SJCRH30 (cell line): ENCODE measurements at regions not wholly inside any gene's neighbourhood (a gene's known extent, or its start where the extent isn't known, plus 50 kb on each side); places are given as distances from the start of the nearest gene placed in this dataset.

Experiments
- DNase-seq, 2 experiments: peaks; one replicate each; pipeline ENCODE4 v3.0.0-alpha.2; 2015 to 2020
- H3K27ac ChIP-seq: fragments of 250-450 bp; sonication (Bioruptor Pico); 2 replicates; pipeline ENCODE4 v1.5.1; 2020; ENCODE audit warnings: mild to moderate bottlenecking, moderate library complexity
- H3K27me3 ChIP-seq: fragments of 250-450 bp; sonication (Bioruptor Pico); 2 replicates; pipeline ENCODE4 v1.5.1; 2020; ENCODE audit warnings: mild to moderate bottlenecking, moderate library complexity
- H3K36me3 ChIP-seq: fragments of 250-450 bp; sonication (Bioruptor Pico); 2 replicates; pipeline ENCODE4 v1.5.1; 2020; ENCODE audit warnings: mild to moderate bottlenecking, moderate library complexity
- H3K4me1 ChIP-seq: fragments of 250-450 bp; sonication (Bioruptor Pico); 2 replicates; pipeline ENCODE4 v1.5.1; 2020; ENCODE audit warnings: mild to moderate bottlenecking, moderate library complexity
- H3K4me3 ChIP-seq: fragments of 250-450 bp; sonication (Bioruptor Pico); 2 replicates; pipeline ENCODE4 v1.5.1; 2020; ENCODE audit warnings: mild to moderate bottlenecking, moderate library complexity
- H3K9me3 ChIP-seq: fragments of 250-450 bp; sonication (Bioruptor Pico); replicated peaks from 2 replicates; pipeline ENCODE4 v1.5.1; 2020; ENCODE audit warnings: mild to moderate bottlenecking, moderate library complexity

DNA sequence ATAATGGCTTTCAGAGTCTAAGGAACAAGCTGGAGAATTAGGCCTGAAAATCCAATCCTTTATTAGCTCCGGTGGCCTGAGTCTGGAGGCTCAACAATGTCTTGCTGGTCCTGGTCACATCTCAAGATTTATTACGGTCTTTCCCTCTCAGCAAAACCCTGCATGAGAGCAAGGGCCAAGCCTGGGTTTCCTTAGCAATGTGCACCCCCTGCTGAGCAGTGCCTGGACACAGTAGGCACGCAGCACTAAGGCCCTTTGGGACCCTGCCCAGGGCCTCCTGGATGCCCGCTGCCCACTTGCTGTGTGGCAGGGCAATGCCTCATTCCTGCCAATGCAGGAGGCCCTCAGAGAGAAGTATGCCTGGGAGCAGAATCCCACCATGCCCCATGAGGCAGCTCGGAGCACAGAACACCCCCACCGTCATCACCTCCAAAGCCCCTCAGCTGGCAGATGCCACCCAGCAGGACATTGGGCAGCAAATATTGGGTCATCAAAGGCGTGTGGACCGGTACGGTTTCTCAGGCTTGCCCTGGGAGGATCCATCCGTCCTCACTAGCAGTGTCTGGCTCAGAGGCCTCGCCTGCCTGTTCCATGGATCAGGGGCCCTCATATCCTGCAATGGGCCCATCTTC is 156.4 kb downstream of the OAT start:
- Histone ChIP-seq H3K27ac (no peak overlapping the region), H3K4me1 (no peaks in the 10 kb centered on the region), H3K36me3 (no peaks in the 10 kb centered on the region), H3K9me3 (no peaks in the 10 kb centered on the region), H3K27me3 (0 out of 2 replicates have a peak, but pooled peaks cover 4% of the 10 kb centered on the region), H3K4me3 (no peak overlapping the region)
- peak in 1 of 2 experiments; percentile 8 for DNase-seq

- Histone ChIP-seq H3K9me3 (no peaks in the 10 kb centered on the region), H3K27ac (no peak overlapping the region), H3K4me3 (no peak overlapping the region), H3K36me3 (no peaks in the 10 kb centered on the region), H3K4me1 (no peaks in the 10 kb centered on the region), H3K27me3 (0 out of 2 replicates have a peak, but pooled peaks cover 4% of the 10 kb centered on the region)
- peak; percentile 12 to 32 for DNase-seq
Measured at GRCh38 chr10:124259139-124259825, 159.4 kb downstream of the OAT start.

- DNase-seq, result no peak
- H3K27me3 ChIP-seq, result 0 out of 2 replicates have a peak, but pooled peaks cover 2% of the 10 kb centered on the region
- no peaks in the 10 kb centered on the region for H3K4me1 ChIP-seq
- H3K4me3 ChIP-seq, result no peak overlapping the region
- no peak overlapping the region for H3K27ac ChIP-seq
- no peaks in the 10 kb centered on the region for H3K36me3 ChIP-seq
- H3K9me3 ChIP-seq, result no peaks in the 10 kb centered on the region
Measured at GRCh38 chr10:124257781-124258180, 160.9 kb downstream of the OAT start.

DNA sequence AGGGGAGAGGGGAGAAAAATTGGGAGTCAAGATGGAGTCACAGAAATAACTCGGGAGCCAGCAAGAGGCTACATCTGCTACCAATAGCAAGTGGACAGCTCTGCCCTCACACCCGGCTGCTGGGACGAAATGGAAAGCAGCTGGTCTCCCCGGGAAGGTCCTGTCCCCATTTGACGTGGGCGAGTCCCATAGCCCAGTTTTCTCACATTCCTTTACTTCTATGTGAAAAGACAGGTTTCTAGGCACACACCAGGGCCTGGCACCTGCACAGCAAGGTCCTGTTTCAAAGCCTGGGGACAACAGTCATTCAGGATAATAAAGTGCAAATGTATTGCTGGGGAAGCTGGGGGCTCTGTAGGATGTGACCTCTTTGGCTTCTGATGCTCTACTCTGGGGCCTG is 162.6 kb downstream of the OAT start:
- Histone ChIP-seq H3K27me3 (no peaks in the 10 kb centered on the region), H3K27ac (no peak overlapping the region), H3K4me3 (no peak overlapping the region), H3K36me3 (no peaks in the 10 kb centered on the region), H3K4me1 (no peaks in the 10 kb centered on the region), H3K9me3 (no peaks in the 10 kb centered on the region)
- DNase-seq, result no peak

GRCh38 chr10:124255556-124255955 is 162.2 kb upstream of the CHST15 start:
- Histone ChIP-seq H3K4me3 (no peak overlapping the region), H3K27me3 (no peaks in the 10 kb centered on the region), H3K9me3 (no peaks in the 10 kb centered on the region), H3K4me1 (no peaks in the 10 kb centered on the region), H3K27ac (no peak overlapping the region), H3K36me3 (no peaks in the 10 kb centered on the region)
- DNase-seq, result no peak

- Histone ChIP-seq H3K4me3 (no peak overlapping the region), H3K36me3 (no peaks in the 10 kb centered on the region), H3K27me3 (no peaks in the 10 kb centered on the region), H3K4me1 (no peaks in the 10 kb centered on the region), H3K9me3 (no peaks in the 10 kb centered on the region), H3K27ac (no peak overlapping the region)
- DNase-seq, result no peak
Measured at GRCh38 chr10:124254490-124254889, 161.1 kb upstream of the CHST15 start.

GRCh38 chr10:124253006-124253405 is 159.6 kb upstream of the CHST15 start:
- H3K36me3 ChIP-seq, result no peaks in the 10 kb centered on the region

GRCh38 chr10:124252097-124252715 is 158.8 kb upstream of the CHST15 start:
- Histone ChIP-seq H3K4me1 (no peaks in the 10 kb centered on the region), H3K27ac (no peak overlapping the region), H3K27me3 (no peaks in the 10 kb centered on the region), H3K9me3 (no peaks in the 10 kb centered on the region), H3K36me3 (no peaks in the 10 kb centered on the region), H3K4me3 (no peak overlapping the region)
- DNase-seq, result no peak

More at GRCh38 chr10:124253006-124253405, 159.6 kb upstream of the CHST15 start:
- Histone ChIP-seq H3K27ac (no peak overlapping the region), H3K27me3 (no peaks in the 10 kb centered on the region), H3K4me3 (no peak overlapping the region), H3K4me1 (no peaks in the 10 kb centered on the region), H3K9me3 (no peaks in the 10 kb centered on the region)
- no peak for DNase-seq

- Histone ChIP-seq H3K9me3 (no peaks in the 10 kb centered on the region), H3K36me3 (no peaks in the 10 kb centered on the region), H3K4me3 (no peak overlapping the region), H3K4me1 (no peaks in the 10 kb centered on the region), H3K27me3 (no peaks in the 10 kb centered on the region), H3K27ac (no peak overlapping the region)
- DNase-seq, result no peak
Measured at GRCh38 chr10:124251317-124252065, 158.1 kb upstream of the CHST15 start.

- DNase-seq, result no peak
- Histone ChIP-seq H3K9me3 (no peaks in the 10 kb centered on the region), H3K36me3 (no peaks in the 10 kb centered on the region), H3K4me3 (no peak overlapping the region), H3K4me1 (no peaks in the 10 kb centered on the region), H3K27me3 (no peaks in the 10 kb centered on the region), H3K27ac (no peak overlapping the region)
Measured at GRCh38 chr10:124250506-124250905, 157.1 kb upstream of the CHST15 start.

DNA sequence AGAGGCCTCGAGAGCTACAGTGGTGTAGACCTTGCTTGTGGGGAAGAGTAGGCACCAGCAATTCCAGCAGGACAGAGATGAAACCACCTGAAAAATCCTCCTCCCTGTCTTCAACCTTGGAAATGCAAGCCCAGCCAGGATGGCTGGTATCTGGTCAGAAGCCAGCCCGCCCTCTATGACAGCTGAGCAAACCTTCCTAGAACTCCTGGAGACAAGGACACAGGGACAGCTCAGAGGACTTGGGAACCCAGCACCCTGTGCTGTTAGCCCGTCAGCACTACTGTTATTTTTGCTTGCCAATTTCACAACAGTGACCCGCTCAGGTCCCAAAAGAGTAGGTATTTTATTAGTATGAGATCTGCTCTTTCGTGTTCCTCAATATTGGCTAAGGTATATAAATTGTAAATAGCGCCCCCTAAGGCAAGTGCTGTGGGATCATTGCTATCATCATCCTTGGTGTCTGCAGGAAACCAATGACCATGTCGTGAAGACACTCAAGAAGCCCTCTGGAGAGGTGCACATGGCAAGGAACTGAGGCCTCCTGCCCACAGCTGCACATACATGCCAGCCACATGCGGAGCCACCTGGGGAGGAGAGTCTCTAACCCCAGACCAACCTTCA is 156.5 kb upstream of the CHST15 start:
- Histone ChIP-seq H3K4me3 (no peak overlapping the region), H3K27ac (no peak overlapping the region), H3K36me3 (no peaks in the 10 kb centered on the region), H3K9me3 (no peaks in the 10 kb centered on the region), H3K4me1 (no peaks in the 10 kb centered on the region), H3K27me3 (no peaks in the 10 kb centered on the region)
- DNase-seq, result peak in 1 of 2 experiments; percentile 8

DNA sequence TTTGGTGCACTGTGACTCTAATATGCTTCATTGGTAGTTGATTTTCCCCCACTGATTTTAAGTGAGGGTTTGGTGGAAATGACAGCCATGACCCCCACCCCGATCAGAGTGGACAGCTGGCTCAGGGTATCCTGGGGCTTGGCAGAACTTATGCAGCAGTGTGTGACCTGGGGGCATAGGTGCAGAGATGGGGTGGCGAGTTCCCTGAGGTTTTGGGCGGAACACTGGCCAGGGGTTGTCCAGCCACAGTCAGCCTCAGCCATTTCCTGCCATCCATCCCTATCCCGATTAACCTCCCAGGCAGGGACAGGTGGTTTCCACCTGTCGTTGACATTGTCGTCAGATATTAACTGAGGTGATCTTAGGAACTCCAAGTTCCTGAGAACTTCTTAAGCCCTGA is 155.8 kb upstream of the CHST15 start:
- no peak for DNase-seq
- Histone ChIP-seq H3K4me3 (no peak overlapping the region), H3K27me3 (no peaks in the 10 kb centered on the region), H3K4me1 (no peaks in the 10 kb centered on the region), H3K27ac (no peak overlapping the region), H3K9me3 (no peaks in the 10 kb centered on the region), H3K36me3 (no peaks in the 10 kb centered on the region)

GRCh38 chr10:124248056-124249045 is 155.0 kb upstream of the CHST15 start:
- Histone ChIP-seq H3K27me3 (no peaks in the 10 kb centered on the region), H3K36me3 (no peaks in the 10 kb centered on the region), H3K27ac (no peak overlapping the region), H3K4me3 (no peak overlapping the region), H3K4me1 (no peaks in the 10 kb centered on the region), H3K9me3 (no peaks in the 10 kb centered on the region)
- no peak for DNase-seq
